ENCODE measurements at regions not wholly inside any gene's neighbourhood (a gene's known extent, or its start where the extent isn't known, plus 50 kb on each side); places are given as distances from the start of the nearest gene placed in this dataset.

GRCh38 chr6:4658486-4658885 is 117.7 kb upstream of the CDYL start:
- intact Hi-C loops (cut with DNase I) = no loop called here
- Histone ChIP-seq H3K4me1 (no peaks in the 10 kb centered on the region), H3K4me3 (no peak overlapping the region), H3K27ac (no peak overlapping the region), H3K27me3 (ENCODE audit: low read depth) (no peaks in the 10 kb centered on the region), H3K9me3 (no peaks in the 10 kb centered on the region), H3K36me3 (no peaks in the 10 kb centered on the region)
- ATAC-seq (no peak), DNase-seq (no peak)
- no peak for TF ChIP-seq CTCF (IDR thresholded peaks at IDR 0.05)

- Histone ChIP-seq H3K36me3 (no peaks in the 10 kb centered on the region), H3K4me1 (no peaks in the 10 kb centered on the region), H3K27ac (no peak overlapping the region), H3K27me3 (ENCODE audit: low read depth) (no peaks in the 10 kb centered on the region), H3K4me3 (no peak overlapping the region), H3K9me3 (peaks cover 13% of the 10 kb centered on the region)
- intact Hi-C loops (cut with DNase I) = no loop called here
- DNase-seq (no peak), ATAC-seq (no peak)
- no peak for TF ChIP-seq CTCF (IDR thresholded peaks at IDR 0.05)
Observed at GRCh38 chr6:4656106-4656505, 120.1 kb upstream of the CDYL start.

GRCh38 chr6:4655196-4656025 is 120.8 kb upstream of the CDYL start:
- H3K9me3 ChIP-seq = peaks cover 13% of the 10 kb centered on the region
- no peak for ATAC-seq
- TF ChIP-seq CTCF (IDR thresholded peaks at IDR 0.05) = no peak
- no peak overlapping the region for H3K27ac ChIP-seq
- H3K4me3 ChIP-seq = no peak overlapping the region
- no peaks in the 10 kb centered on the region for H3K27me3 ChIP-seq (ENCODE audit: low read depth)
- no peaks in the 10 kb centered on the region for H3K36me3 ChIP-seq
- no peaks in the 10 kb centered on the region for H3K4me1 ChIP-seq
- intact Hi-C loops (cut with DNase I) = no loop called here
- no peak for DNase-seq

- H3K36me3 ChIP-seq = no peaks in the 10 kb centered on the region
- intact Hi-C loops (cut with DNase I) = no loop called here
- ATAC-seq = no peak
- H3K4me1 ChIP-seq = peaks cover 2% of the 10 kb centered on the region
- no peak overlapping the region for H3K4me3 ChIP-seq
- TF ChIP-seq CTCF (IDR thresholded peaks at IDR 0.05) = no peak
- H3K27ac ChIP-seq = no peak overlapping the region
- DNase-seq = no peak
- H3K27me3 ChIP-seq (ENCODE audit: low read depth) = no peaks in the 10 kb centered on the region
- H3K9me3 ChIP-seq = peaks cover 13% of the 10 kb centered on the region
Observed at GRCh38 chr6:4653141-4653540, 123.1 kb upstream of the CDYL start.

- no peaks in the 10 kb centered on the region for H3K27me3 ChIP-seq (ENCODE audit: low read depth)
- H3K4me3 ChIP-seq = no peak overlapping the region
- no peak for ATAC-seq
- H3K27ac ChIP-seq = no peak overlapping the region
- H3K9me3 ChIP-seq = peaks cover 13% of the 10 kb centered on the region
- no peaks in the 10 kb centered on the region for H3K36me3 ChIP-seq
- H3K4me1 ChIP-seq = peaks cover 14% of the 10 kb centered on the region
- no peak for DNase-seq
- intact Hi-C loops (cut with DNase I) = no loop called here
- no peak for TF ChIP-seq CTCF (IDR thresholded peaks at IDR 0.05)
Observed at GRCh38 chr6:4651831-4652467, 124.3 kb upstream of the CDYL start.
